Cardiac muscle cell (in vitro differentiated cells and primary cell): ENCODE measurements at regions not wholly inside any gene's neighbourhood (a gene's known extent, or its start where the extent isn't known, plus 50 kb on each side); places are given as distances from the start of the nearest gene placed in this dataset.

ENCODE experiments used
- DNase-seq, 2 donors: peaks; one replicate each; pipeline versions ENCODE4 v3.0.0 to v3.0.0-alpha.2; 2010 to 2017; ENCODE audit warnings: low read depth in 1 of 2, low spot score in 1 of 2
- H3K27ac ChIP-seq: fragments of 200-600 bp; sonication (generic); 2 replicates; pipeline ENCODE4 v1.5.1; 2016
- H3K27me3 ChIP-seq: fragments of 200-600 bp; sonication (generic); 2 replicates; pipeline ENCODE4 v1.6.0; 2016; ENCODE audit warnings: control low read depth
- H3K36me3 ChIP-seq: fragments of 200-600 bp; sonication (generic); 2 replicates; pipeline ENCODE4 v1.5.1; 2016; ENCODE audit warnings: control low read depth
- H3K4me1 ChIP-seq: fragments of 200-600 bp; sonication (generic); 2 replicates; pipeline ENCODE4 v1.8.1; 2017; ENCODE audit warnings: low read depth, mild to moderate bottlenecking, mixed run types
- H3K4me3 ChIP-seq: fragments of 200-600 bp; sonication (generic); 2 replicates; pipeline ENCODE4 v1.5.1; 2016; ENCODE audit warnings: mild to moderate bottlenecking
- H3K9me3 ChIP-seq: fragments of 200-600 bp; sonication (generic); 2 replicates; pipeline ENCODE4 v1.5.1; 2017; ENCODE audit warnings: low read depth, mild to moderate bottlenecking, control low read depth
- TF ChIP-seq, protein P1 (sequence below): IDR thresholded peaks from 2 replicates; pipeline ENCODE4 v1.5.1; 2012; ENCODE audit warnings: low read depth, mild to moderate bottlenecking, low read length

DNA sequence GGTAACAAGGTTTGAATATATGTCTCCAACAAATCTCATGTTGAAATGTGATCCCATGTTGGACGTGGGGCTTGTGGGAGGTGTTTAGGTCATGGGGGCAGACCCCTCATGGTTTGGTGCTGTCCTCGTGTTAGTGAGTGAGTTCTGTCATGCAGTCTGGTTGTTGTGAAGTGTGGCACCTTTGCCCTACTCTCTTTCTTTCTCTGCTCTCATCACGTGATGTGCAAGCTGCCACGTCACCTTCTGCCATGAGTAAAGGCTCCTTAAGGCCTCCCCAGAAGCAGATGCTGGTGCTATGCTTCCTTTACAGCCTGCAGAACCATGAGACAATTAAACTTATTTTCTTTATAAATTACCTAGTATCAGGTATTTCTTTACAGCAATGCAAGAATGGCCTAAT, 218.3 kb downstream of the NXPE2 start:
- Histone ChIP-seq H3K36me3 (no peaks in the 10 kb centered on the region), H3K27ac (no peak overlapping the region), H3K4me1 (peaks cover 15% of the 10 kb centered on the region), H3K4me3 (no peak overlapping the region), H3K27me3 (no peaks in the 10 kb centered on the region), H3K9me3 (no peaks in the 10 kb centered on the region)
- TF ChIP-seq, protein P1, sequence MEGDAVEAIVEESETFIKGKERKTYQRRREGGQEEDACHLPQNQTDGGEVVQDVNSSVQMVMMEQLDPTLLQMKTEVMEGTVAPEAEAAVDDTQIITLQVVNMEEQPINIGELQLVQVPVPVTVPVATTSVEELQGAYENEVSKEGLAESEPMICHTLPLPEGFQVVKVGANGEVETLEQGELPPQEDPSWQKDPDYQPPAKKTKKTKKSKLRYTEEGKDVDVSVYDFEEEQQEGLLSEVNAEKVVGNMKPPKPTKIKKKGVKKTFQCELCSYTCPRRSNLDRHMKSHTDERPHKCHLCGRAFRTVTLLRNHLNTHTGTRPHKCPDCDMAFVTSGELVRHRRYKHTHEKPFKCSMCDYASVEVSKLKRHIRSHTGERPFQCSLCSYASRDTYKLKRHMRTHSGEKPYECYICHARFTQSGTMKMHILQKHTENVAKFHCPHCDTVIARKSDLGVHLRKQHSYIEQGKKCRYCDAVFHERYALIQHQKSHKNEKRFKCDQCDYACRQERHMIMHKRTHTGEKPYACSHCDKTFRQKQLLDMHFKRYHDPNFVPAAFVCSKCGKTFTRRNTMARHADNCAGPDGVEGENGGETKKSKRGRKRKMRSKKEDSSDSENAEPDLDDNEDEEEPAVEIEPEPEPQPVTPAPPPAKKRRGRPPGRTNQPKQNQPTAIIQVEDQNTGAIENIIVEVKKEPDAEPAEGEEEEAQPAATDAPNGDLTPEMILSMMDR: no peak
- no peak for DNase-seq

DNA sequence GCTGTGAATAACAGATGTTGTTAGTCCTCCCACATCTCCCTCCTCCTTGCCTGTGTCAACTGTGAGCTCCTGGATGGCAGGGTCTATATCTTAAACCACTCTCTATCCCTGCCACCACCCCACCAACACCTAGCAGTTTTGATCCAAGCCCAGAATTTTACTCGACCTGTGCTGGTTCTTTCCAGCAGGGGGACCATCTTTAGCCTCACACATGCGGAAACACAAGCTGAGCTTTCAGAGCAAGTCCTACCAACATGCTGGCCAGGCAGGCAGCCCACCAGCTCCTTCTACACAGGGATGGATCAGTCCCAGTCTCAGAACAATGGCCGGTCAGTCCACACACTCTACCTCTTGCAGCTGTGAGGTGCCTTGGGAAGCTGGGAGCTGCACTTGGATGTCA, 231.5 kb downstream of the NXPE2 start:
- H3K36me3 ChIP-seq: no peaks in the 10 kb centered on the region
- H3K27ac ChIP-seq: peak overlapping the region; percentile 6
- peaks cover 3% of the 10 kb centered on the region for H3K4me1 ChIP-seq
- no peaks in the 10 kb centered on the region for H3K9me3 ChIP-seq
- no peaks in the 10 kb centered on the region for H3K27me3 ChIP-seq
- H3K4me3 ChIP-seq: no peak overlapping the region
- TF ChIP-seq, protein P1: no peak
- DNase-seq: peak in 1 of 2 donors; percentile 44

DNA sequence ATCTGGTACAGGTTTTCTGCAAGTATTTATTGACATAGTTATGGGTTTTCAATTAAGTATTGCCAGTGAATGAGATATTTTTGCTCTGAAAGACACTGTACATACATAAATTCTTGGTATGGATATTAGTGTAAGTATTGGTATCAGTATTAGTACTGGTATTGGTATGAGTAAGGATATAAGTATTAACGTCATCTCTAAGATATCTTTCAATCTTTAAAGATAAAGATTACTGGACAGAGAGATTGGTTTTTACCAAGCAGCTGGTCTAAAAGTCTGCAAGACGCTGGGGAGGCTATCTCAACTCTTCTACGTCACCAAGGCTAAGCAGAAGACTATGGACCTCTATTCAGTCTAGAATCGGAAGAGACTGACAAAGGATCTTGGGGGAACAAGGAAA, 234.5 kb downstream of the NXPE2 start:
- no peak overlapping the region for H3K4me3 ChIP-seq
- H3K9me3 ChIP-seq: no peaks in the 10 kb centered on the region
- TF ChIP-seq, protein P1: no peak
- H3K36me3 ChIP-seq: no peaks in the 10 kb centered on the region
- H3K4me1 ChIP-seq: peaks cover 20% of the 10 kb centered on the region
- no peak for DNase-seq
- H3K27me3 ChIP-seq: no peaks in the 10 kb centered on the region
- H3K27ac ChIP-seq: no peak overlapping the region

DNA sequence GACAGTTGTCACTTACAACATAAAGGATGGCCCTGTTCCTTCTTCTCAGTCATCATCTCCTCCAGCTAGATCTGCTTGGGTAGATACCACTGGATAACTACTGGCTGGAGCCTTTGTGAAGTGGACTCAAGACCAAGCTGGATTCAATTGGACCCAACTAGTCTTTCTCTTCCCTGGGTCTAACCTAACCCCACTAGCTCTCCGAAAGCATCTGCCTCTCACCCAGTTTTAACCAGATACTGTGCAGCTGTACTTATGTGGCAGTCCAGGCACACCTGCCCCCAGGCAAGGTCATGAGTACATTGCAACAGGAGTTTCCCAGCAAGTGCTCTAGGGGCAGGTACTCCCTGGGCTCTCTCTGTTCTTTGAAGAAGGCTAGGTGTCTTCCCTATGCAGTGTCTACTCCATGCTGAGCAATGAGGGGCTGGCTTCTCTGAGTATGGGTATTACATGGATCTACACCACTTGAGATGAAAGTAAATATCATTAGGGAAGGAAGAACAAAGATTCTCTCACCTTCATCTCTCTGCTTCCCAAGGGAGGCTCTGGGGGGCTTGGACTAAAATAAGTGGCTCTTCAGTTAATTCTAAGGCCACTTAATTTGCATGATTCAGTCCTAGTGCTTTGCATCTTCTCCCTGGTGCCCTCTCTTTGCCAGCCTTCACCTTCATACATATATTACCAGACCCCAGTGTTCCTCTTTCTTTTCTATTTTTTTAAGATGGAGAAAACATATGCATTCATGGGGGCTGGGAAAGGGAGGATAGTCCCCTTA, 236.1 kb downstream of the NXPE2 start:
- TF ChIP-seq, protein P1: no peak
- no peak overlapping the region for H3K4me3 ChIP-seq

DNA sequence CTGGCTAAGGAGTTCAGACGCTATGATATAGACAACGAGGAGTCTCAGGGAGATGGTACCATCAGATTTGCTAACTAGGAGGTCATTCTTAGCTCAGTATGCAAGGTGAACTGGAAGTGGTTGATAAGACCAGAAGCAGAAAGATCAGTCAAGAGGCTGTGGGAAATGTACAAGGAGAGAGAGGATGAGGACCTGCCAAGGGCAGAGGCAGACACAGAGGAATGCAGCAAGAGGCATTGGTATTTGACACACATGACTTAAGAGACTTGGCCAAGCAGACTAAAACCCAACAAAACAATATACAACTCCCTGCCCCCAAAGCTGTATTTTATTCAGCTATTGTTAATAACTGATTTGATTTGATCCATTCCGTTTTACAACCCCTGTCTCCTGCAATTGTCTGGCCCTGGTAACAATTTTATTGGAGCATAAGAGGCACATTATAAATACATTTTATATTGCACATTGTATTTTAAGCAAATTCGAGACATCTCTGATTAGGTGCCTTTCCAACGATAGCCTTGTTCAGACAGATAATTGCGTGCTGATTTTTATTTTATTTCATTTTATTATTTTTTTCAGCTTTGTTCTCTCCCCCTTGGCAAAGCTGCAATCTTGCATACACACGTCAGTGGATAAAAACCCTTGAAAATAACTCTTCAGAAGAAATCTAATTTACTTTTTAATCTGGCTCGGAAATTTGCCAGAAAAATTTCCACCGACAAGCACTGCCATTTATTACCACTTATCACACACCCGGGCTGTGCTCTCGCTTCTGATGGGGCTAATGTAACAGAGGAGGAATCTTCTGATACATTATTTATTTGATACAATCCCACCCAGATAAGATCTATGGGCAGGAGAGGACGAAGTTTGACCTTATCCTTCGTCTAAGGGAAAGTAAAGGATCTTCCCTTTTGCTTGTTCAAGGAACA, 237.8 kb downstream of the NXPE2 start:
- TF ChIP-seq, protein P1: no peak
- Histone ChIP-seq H3K27me3 (no peaks in the 10 kb centered on the region), H3K4me1 (peaks cover 24% of the 10 kb centered on the region), H3K9me3 (no peaks in the 10 kb centered on the region), H3K36me3 (no peaks in the 10 kb centered on the region), H3K4me3 (no peak overlapping the region), H3K27ac (peak overlapping the region; percentile 19)
- peak in 1 of 2 donors; percentile 61 for DNase-seq

More for the DNA sequence above, 236.1 kb downstream of the NXPE2 start:
- no peaks in the 10 kb centered on the region for H3K9me3 ChIP-seq
- no peaks in the 10 kb centered on the region for H3K36me3 ChIP-seq
- no peak overlapping the region for H3K27ac ChIP-seq
- peaks cover 28% of the 10 kb centered on the region for H3K4me1 ChIP-seq
- no peak for DNase-seq
- H3K27me3 ChIP-seq: no peaks in the 10 kb centered on the region
